B cell (primary cell): ENCODE measurements at regions not wholly inside any gene's neighbourhood (a gene's known extent, or its start where the extent isn't known, plus 50 kb on each side); places are given as distances from the start of the nearest gene placed in this dataset.

Source experiments
- ATAC-seq: fragments of 200-7000 bp; cut with Tn5 transposase; one replicate; pipeline ENCODE4 v1.10.0; 2021; ENCODE audit warnings: low read depth, mild to moderate bottlenecking, moderate number of reproducible peaks, moderate library complexity
- CTCF ChIA-PET: fragments of 350-600 bp; sonication (Branson Sonifier 250); formaldehyde crosslinking; loops from one replicate; lab custom pipeline; 2021; ENCODE audit warnings: antibody characterized with exemption, inconsistent platforms; lab: Charles Lee
- POLR2A ChIA-PET: fragments of 350-600 bp; sonication (Branson Sonifier 250); formaldehyde crosslinking; loops from one replicate; lab custom pipeline; 2021; ENCODE audit warnings: antibody characterized with exemption; lab: Charles Lee
- DNase-seq: peaks from one replicate; pipeline ENCODE4 v3.0.0; 2013
- H2AFZ ChIP-seq: 2 replicates; pipeline ENCODE4 v1.6.1; 2012; ENCODE audit warnings: mild to moderate bottlenecking, low read depth, low read length; ENCODE audit not compliant: insufficient read depth, poor library complexity, severe bottlenecking
- H3K27ac ChIP-seq, 2 donors: 1 replicate in 1 of 2; 2 replicates in 1 of 2; pipeline ENCODE4 v1.5.1; 2012 to 2013; ENCODE audit warnings: low read length in 2 of 2, mild to moderate bottlenecking in 2 of 2, moderate library complexity in 1 of 2
- H3K27me3 ChIP-seq, 4 experiments: fragments of 200-600 bp in 1 of 4; sonication (generic) in 1 of 4; replicated peaks in 1 of 4; 1 replicate in 2 of 4; 2 replicates in 2 of 4; pipeline versions ENCODE4 v1.6.1 to v1.7.0; 2013 to 2016; ENCODE audit warnings: low read length in 3 of 4, mild to moderate bottlenecking in 2 of 4, mixed read lengths in 1 of 4, moderate library complexity in 1 of 4; ENCODE audit not compliant: insufficient read depth in 4 of 4, control insufficient read depth in 3 of 4; ENCODE audit errors: control extremely low read depth in 1 of 4
- H3K36me3 ChIP-seq, 2 experiments: replicated peaks in 1 of 2; 1 replicate in 1 of 2; 2 replicates in 1 of 2; pipeline versions ENCODE4 v1.6.1 to v1.7.1; 2013; ENCODE audit warnings: low read length in 1 of 2; ENCODE audit not compliant: insufficient read depth in 2 of 2, control insufficient read depth in 1 of 2; ENCODE audit errors: control extremely low read depth in 1 of 2, extremely low read depth in 1 of 2
- H3K4me1 ChIP-seq, 2 donors: fragments of 200-600 bp in 1 of 2; sonication (generic) in 1 of 2; 1 replicate in 1 of 2; 2 replicates in 1 of 2; pipeline versions ENCODE4 v1.5.1 to v1.6.1; 2013 to 2017; ENCODE audit warnings: low read length in 2 of 2; ENCODE audit not compliant: control insufficient read depth in 2 of 2, insufficient read depth in 2 of 2
- H3K4me2 ChIP-seq: replicated peaks from 2 replicates; pipeline ENCODE3; 2012; ENCODE audit warnings: mild to moderate bottlenecking, low read depth, low read length; ENCODE audit not compliant: poor library complexity, severe bottlenecking
- H3K4me3 ChIP-seq, 5 experiments: fragments of 200-600 bp in 1 of 5; sonication (generic) in 1 of 5; 1 replicate in 3 of 5; 2 replicates in 2 of 5; pipeline versions ENCODE4 v1.5.1 to v1.7.0; 2011 to 2016; ENCODE audit warnings: low read length in 4 of 5, mild to moderate bottlenecking in 4 of 5, low read depth in 2 of 5, control low read depth in 1 of 5, moderate library complexity in 1 of 5; ENCODE audit not compliant: insufficient read depth in 1 of 5; ENCODE audit errors: control extremely low read depth in 1 of 5, extremely low read depth in 1 of 5
- H3K79me2 ChIP-seq: fragments of 200-600 bp; sonication (generic); one replicate; pipeline ENCODE4 v1.6.0; 2016; ENCODE audit warnings: low read length; ENCODE audit not compliant: control insufficient read depth, insufficient read depth
- H3K9ac ChIP-seq: fragments of 200-600 bp; sonication (generic); 2 replicates; pipeline ENCODE4 v1.6.1; 2017; ENCODE audit warnings: mild to moderate bottlenecking, low read length, moderate library complexity
- H3K9me3 ChIP-seq, 3 donors: one replicate each; pipeline versions ENCODE4 v1.6.1 to v1.7.1; 2013; ENCODE audit warnings: low read length in 2 of 3; ENCODE audit not compliant: control insufficient read depth in 2 of 3, insufficient read depth in 1 of 3; ENCODE audit errors: control extremely low read depth in 1 of 3
- H4K20me1 ChIP-seq: 2 replicates; pipeline ENCODE4 v1.6.0; 2012; ENCODE audit warnings: mild to moderate bottlenecking, low read length; ENCODE audit not compliant: insufficient read depth, control insufficient read depth, poor library complexity, severe bottlenecking
- H3K27ac Mint-ChIP-seq: one replicate; pipeline ENCODE4 v1.8.0; 2021; ENCODE audit warnings: mixed read lengths
- H3K27me3 Mint-ChIP-seq: one replicate; pipeline ENCODE4 v1.8.0; 2021; ENCODE audit warnings: mixed read lengths
- H3K4me1 Mint-ChIP-seq: one replicate; pipeline ENCODE4 v1.8.0; 2021; ENCODE audit warnings: mixed read lengths
- H3K4me3 Mint-ChIP-seq: one replicate; pipeline ENCODE4 v1.8.0; 2021; ENCODE audit warnings: mixed read lengths
- H3K9me3 Mint-ChIP-seq: one replicate; pipeline ENCODE4 v1.8.0; 2022; ENCODE audit warnings: mixed read lengths; ENCODE audit not compliant: insufficient read depth
- CTCF ChIP-seq: fragments of 200-600 bp; IDR thresholded peaks from one replicate; pipeline ENCODE4 v1.8.0; 2022; ENCODE audit warnings: antibody characterized with exemption, mild to moderate bottlenecking
- EZH2 ChIP-seq: IDR thresholded peaks from 2 replicates; pipeline ENCODE4 v1.6.1; 2012; ENCODE audit warnings: borderline replicate concordance, low read depth, mild to moderate bottlenecking, moderate library complexity, low read length; ENCODE audit not compliant: insufficient read depth, poor library complexity, severe bottlenecking
- WGBS: methylation state at CpG from one replicate; pipeline ENCODE4 v1.1.5; 2013; ENCODE audit warnings: missing lambda C conversion rate; ENCODE audit not compliant: insufficient coverage; 5-methylcytosine and 5-hydroxymethylcytosine counted together
- intact Hi-C: fragments of 100-400 bp; cut with micrococcal nuclease; formaldehyde crosslinking; loops from one replicate; pipeline ENCODE4 v1.10.0; 2022

- TF ChIP-seq CTCF (no peak), EZH2 (no peak)
- H2AFZ ChIP-seq: no peak overlapping the region
- peaks cover 0 to 3% (median 0%) of the 10 kb centered on the region in 3 donors for H3K9me3 ChIP-seq
- no peaks in the 10 kb centered on the region for H3K36me3 ChIP-seq
- no peak overlapping the region for H3K4me3 ChIP-seq
- peaks cover 32% of the 10 kb centered on the region for H3K27me3 Mint-ChIP-seq
- ChIA-PET POLR2A (no interaction called here), CTCF (no interaction called here)
- WGBS: 64% methylated on average over 2 of the region's 5 CpGs
- H3K27ac Mint-ChIP-seq: no peak overlapping the region
- no peaks in the 10 kb centered on the region for H3K4me1 Mint-ChIP-seq
- H3K4me1 ChIP-seq: no peaks in the 10 kb centered on the region
- H3K9ac ChIP-seq: no peak overlapping the region
- H3K79me2 ChIP-seq: no peaks in the 10 kb centered on the region
- DNase-seq (no peak), ATAC-seq (no peak)
- no peak overlapping the region for H3K4me2 ChIP-seq
- peaks cover 0 to 29% (median 8%) of the 10 kb centered on the region in 4 experiments for H3K27me3 ChIP-seq
- no peak overlapping the region for H3K4me3 Mint-ChIP-seq
- intact Hi-C loops: no loop called here
- H3K9me3 Mint-ChIP-seq: no peaks in the 10 kb centered on the region
- H3K27ac ChIP-seq: no peak overlapping the region
- no peaks in the 10 kb centered on the region for H4K20me1 ChIP-seq
Observed at GRCh38 chr2:173715441-173715840, 249.7 kb downstream of the SP3 start.

- 38% methylated on average over 1 of the region's 1 CpG for WGBS
- POLR2A ChIA-PET: no interaction called here
- no peak overlapping the region for H3K27ac ChIP-seq
- intact Hi-C loops: no loop called here
- Mint-ChIP-seq H3K4me1 (no peaks in the 10 kb centered on the region), H3K27me3 (peaks cover 36% of the 10 kb centered on the region), H3K9me3 (no peaks in the 10 kb centered on the region), H3K27ac (no peak overlapping the region), H3K4me3 (no peak overlapping the region)
- H2AFZ ChIP-seq: no peak overlapping the region
- H3K9ac ChIP-seq: no peak overlapping the region
- H3K4me2 ChIP-seq: no peak overlapping the region
- CTCF ChIA-PET: no interaction called here
- DNase-seq (no peak), ATAC-seq (no peak)
- peaks cover 0 to 29% (median 9%) of the 10 kb centered on the region in 4 experiments for H3K27me3 ChIP-seq
- H3K9me3 ChIP-seq: peaks cover 0 to 3% (median 0%) of the 10 kb centered on the region in 3 donors
- no peaks in the 10 kb centered on the region for H3K36me3 ChIP-seq
- no peak overlapping the region for H3K4me3 ChIP-seq
- no peak for TF ChIP-seq EZH2
- no peak for TF ChIP-seq CTCF
- no peaks in the 10 kb centered on the region for H3K4me1 ChIP-seq
- H4K20me1 ChIP-seq: no peaks in the 10 kb centered on the region
- H3K79me2 ChIP-seq: no peaks in the 10 kb centered on the region
Observed at GRCh38 chr2:173716458-173717052, 248.6 kb downstream of the SP3 start.
